ENCODE measurements at regions not wholly inside any gene's neighbourhood (a gene's known extent, or its start where the extent isn't known, plus 50 kb on each side); places are given as distances from the start of the nearest gene placed in this dataset.

- TF ChIP-seq MIER1 (IDR thresholded peaks at IDR 0.05; ENCODE audit: low read depth) (no peak), FOXJ3 (CRISPR knock-in tag; IDR thresholded peaks at IDR 0.05) (no peak), POLR2A (conservative IDR thresholded peaks at IDR 0.05) (no peak), SIX5 (IDR thresholded peaks at IDR 0.05; ENCODE audit: borderline replicate concordance in 1 of 2, insufficient read depth in 1 of 2, low read depth in 1 of 2, low read length in 2 of 2) (no peak), ZNF277 (CRISPR knock-in tag; IDR thresholded peaks at IDR 0.05; ENCODE audit: borderline replicate concordance) (no peak), IRF2 (CRISPR knock-in tag; IDR thresholded peaks at IDR 0.05) (no peak), AFF4 (CRISPR knock-in tag; IDR thresholded peaks at IDR 0.05) (no peak), TCFL5 (CRISPR knock-in tag; conservative IDR thresholded peaks at IDR 0.05) (no peak), RAD51 (IDR thresholded peaks at IDR 0.05; ENCODE audit: borderline replicate concordance, low read depth) (no peak), CTCF (IDR thresholded peaks at IDR 0.05 in 2 of 3, conservative IDR thresholded peaks at IDR 0.05 in 1 of 3; ENCODE audit: insufficient read depth in 2 of 3, low read depth in 1 of 3, low read length in 3 of 3) (no peak), DLX4 (CRISPR knock-in tag; IDR thresholded peaks at IDR 0.05) (no peak), SAFB2 (IDR thresholded peaks at IDR 0.05; ENCODE audit: borderline replicate concordance, low read depth, low read length, severe bottlenecking) (no peak), RBBP5 (IDR thresholded peaks at IDR 0.05; ENCODE audit: borderline replicate concordance, insufficient read depth, low read length, poor library complexity, severe bottlenecking) (no peak), SRF (CRISPR knock-in tag; IDR thresholded peaks at IDR 0.05) (no peak)
Measured at GRCh38 chr1:238673561-238673960, 712.8 kb upstream of the CHRM3 start.

All from K562 (cell line).